Trophoblast cell (in vitro differentiated cells and primary cell): ENCODE measurements at regions not wholly inside any gene's neighbourhood (a gene's known extent, or its start where the extent isn't known, plus 50 kb on each side); places are given as distances from the start of the nearest gene placed in this dataset.

Experiments
- DNase-seq, 2 donors: peaks; one replicate each; pipeline ENCODE4 v3.0.0-alpha.2; 2016
- H2AFZ ChIP-seq: 2 replicates; pipeline ENCODE4 v1.6.1; 2013; ENCODE audit warnings: low read length, moderate library complexity, mild to moderate bottlenecking; ENCODE audit not compliant: insufficient read depth, poor library complexity
- H2AK5ac ChIP-seq: 2 replicates; pipeline ENCODE4 v1.6.1; 2013; ENCODE audit warnings: mild to moderate bottlenecking, low read length
- H2BK120ac ChIP-seq: 2 replicates; pipeline ENCODE4 v1.6.1; 2013; ENCODE audit warnings: low read length, mild to moderate bottlenecking, moderate library complexity; ENCODE audit not compliant: insufficient read depth, poor library complexity
- H2BK12ac ChIP-seq: 2 replicates; pipeline ENCODE4 v1.6.1; 2013; ENCODE audit warnings: mild to moderate bottlenecking, low read length, moderate library complexity
- H2BK5ac ChIP-seq: 2 replicates; pipeline ENCODE4 v1.6.1; 2013; ENCODE audit warnings: low read length, low read depth, moderate library complexity, mild to moderate bottlenecking; ENCODE audit not compliant: poor library complexity
- H3K14ac ChIP-seq: 2 replicates; pipeline ENCODE4 v1.6.1; 2013; ENCODE audit warnings: mild to moderate bottlenecking, low read length
- H3K18ac ChIP-seq: 2 replicates; pipeline ENCODE4 v1.6.1; 2013; ENCODE audit warnings: mild to moderate bottlenecking, low read length
- H3K23ac ChIP-seq: 2 replicates; pipeline ENCODE4 v1.6.1; 2013; ENCODE audit warnings: low read length
- H3K27ac ChIP-seq: 2 replicates; pipeline ENCODE4 v1.5.1; 2013; ENCODE audit warnings: low read depth, mild to moderate bottlenecking, inconsistent platforms, low read length, moderate library complexity
- H3K27me3 ChIP-seq: 2 replicates; pipeline ENCODE4 v1.6.1; 2013; ENCODE audit warnings: inconsistent platforms, mild to moderate bottlenecking, low read length, moderate library complexity; ENCODE audit not compliant: insufficient read depth
- H3K36me3 ChIP-seq, 2 experiments: 1 replicate in 1 of 2; 2 replicates in 1 of 2; pipeline ENCODE4 v1.6.1; 2013; ENCODE audit warnings: low read length in 2 of 2, mild to moderate bottlenecking in 2 of 2, moderate library complexity in 1 of 2; ENCODE audit not compliant: insufficient read depth in 2 of 2, control insufficient read depth in 1 of 2
- H3K4ac ChIP-seq: 2 replicates; pipeline ENCODE4 v1.6.1; 2013; ENCODE audit warnings: low read depth, mild to moderate bottlenecking, low read length, moderate library complexity
- H3K4me1 ChIP-seq, 2 experiments: 1 replicate in 1 of 2; 2 replicates in 1 of 2; pipeline ENCODE4 v1.6.1; 2013; ENCODE audit warnings: low read length in 2 of 2, mild to moderate bottlenecking in 2 of 2, moderate library complexity in 1 of 2; ENCODE audit not compliant: insufficient read depth in 2 of 2, control insufficient read depth in 1 of 2
- H3K4me2 ChIP-seq: 2 replicates; pipeline ENCODE4 v1.6.1; 2013; ENCODE audit warnings: inconsistent platforms, mild to moderate bottlenecking, low read length, moderate library complexity
- H3K4me3 ChIP-seq: 2 replicates; pipeline ENCODE4 v1.5.1; 2013; ENCODE audit warnings: mild to moderate bottlenecking, low read depth, low read length, inconsistent platforms
- H3K79me1 ChIP-seq: one replicate; pipeline ENCODE4 v1.6.1; 2013; ENCODE audit warnings: low read length
- H3K79me2 ChIP-seq: 2 replicates; pipeline ENCODE4 v1.6.1; 2013; ENCODE audit warnings: low read length, mild to moderate bottlenecking; ENCODE audit not compliant: control insufficient read depth, insufficient read depth, poor library complexity
- H3K9ac ChIP-seq: 2 replicates; pipeline ENCODE4 v1.6.1; 2013; ENCODE audit warnings: mild to moderate bottlenecking, low read length
- H3K9me3 ChIP-seq: 2 replicates; pipeline ENCODE4 v1.6.1; 2013; ENCODE audit warnings: low read depth, mild to moderate bottlenecking, control low read depth, inconsistent platforms, low read length; ENCODE audit not compliant: insufficient read depth
- H4K12ac ChIP-seq: 2 replicates; pipeline ENCODE4 v1.6.1; 2013; ENCODE audit warnings: low read depth, mild to moderate bottlenecking, low read length, moderate library complexity
- H4K8ac ChIP-seq: 2 replicates; pipeline ENCODE4 v1.6.1; 2013; ENCODE audit warnings: low read depth, mild to moderate bottlenecking, low read length, moderate library complexity
- H4K91ac ChIP-seq: one replicate; pipeline ENCODE4 v1.6.1; 2013; ENCODE audit warnings: low read depth, mild to moderate bottlenecking, low read length, moderate library complexity
- WGBS: extraction: QIAGEN DNeasy Blood & Tissue Kit; methylation state at CpG from one replicate; pipeline ENCODE4 v1.1.7; 2013; ENCODE audit warnings: missing lambda C conversion rate; ENCODE audit not compliant: insufficient read length, insufficient coverage; ENCODE audit errors: extremely low coverage; 5-methylcytosine and 5-hydroxymethylcytosine counted together

GRCh38 chr5:66503203-66503789 lies 92.9 kb upstream of the MAST4 start:
- Histone ChIP-seq H2BK12ac (no peak overlapping the region), H3K27me3 (no peaks in the 10 kb centered on the region), H3K23ac (no peak overlapping the region), H3K9ac (no peak overlapping the region), H3K36me3 (no peaks in the 10 kb centered on the region), H3K79me2 (no peaks in the 10 kb centered on the region), H3K18ac (no peak overlapping the region), H4K8ac (no peak overlapping the region), H3K27ac (no peak overlapping the region), H3K9me3 (peaks cover 8% of the 10 kb centered on the region), H3K14ac (no peak overlapping the region), H4K91ac (no peak overlapping the region), H3K79me1 (no peaks in the 10 kb centered on the region), H2BK120ac (no peak overlapping the region), H3K4ac (no peak overlapping the region), H2BK5ac (no peak overlapping the region), H2AFZ (no peak overlapping the region), H3K4me3 (no peak overlapping the region), H3K4me2 (no peak overlapping the region), H2AK5ac (no peak overlapping the region), H4K12ac (no peak overlapping the region), H3K4me1 (no peaks in the 10 kb centered on the region)
- no CpG with 5 or more reads among the region's 30 CpGs for WGBS
- DNase-seq, result no peak

- H3K4me1 ChIP-seq, result no peaks in the 10 kb centered on the region
- H3K36me3 ChIP-seq, result no peaks in the 10 kb centered on the region
- no CpG with 5 or more reads among the region's 2 CpGs for WGBS
- DNase-seq, result no peak
- H3K79me1 ChIP-seq, result no peaks in the 10 kb centered on the region
- H2AFZ ChIP-seq, result no peak overlapping the region
- H3K79me2 ChIP-seq, result no peaks in the 10 kb centered on the region
- H2BK120ac ChIP-seq, result no peak overlapping the region
- H3K4me3 ChIP-seq, result no peak overlapping the region
- no peak overlapping the region for H2BK5ac ChIP-seq
- H3K9me3 ChIP-seq, result peaks cover 8% of the 10 kb centered on the region
- no peak overlapping the region for H4K12ac ChIP-seq
- H3K23ac ChIP-seq, result no peak overlapping the region
- no peak overlapping the region for H3K4ac ChIP-seq
- no peaks in the 10 kb centered on the region for H3K27me3 ChIP-seq
- no peak overlapping the region for H2BK12ac ChIP-seq
- no peak overlapping the region for H3K4me2 ChIP-seq
- no peak overlapping the region for H2AK5ac ChIP-seq
- no peak overlapping the region for H4K8ac ChIP-seq
- H3K14ac ChIP-seq, result no peak overlapping the region
- no peak overlapping the region for H4K91ac ChIP-seq
- no peak overlapping the region for H3K27ac ChIP-seq
- H3K9ac ChIP-seq, result no peak overlapping the region
- H3K18ac ChIP-seq, result no peak overlapping the region
These were observed 89.1 kb upstream of the MAST4 start for GRCh38 chr5:66507106-66507505.

- Histone ChIP-seq H3K4me1 (no peaks in the 10 kb centered on the region), H2BK12ac (no peak overlapping the region), H3K27ac (no peak overlapping the region), H3K9ac (no peak overlapping the region), H3K79me2 (no peaks in the 10 kb centered on the region), H3K79me1 (no peaks in the 10 kb centered on the region), H3K36me3 (no peaks in the 10 kb centered on the region), H4K8ac (no peak overlapping the region), H4K12ac (no peak overlapping the region), H2BK120ac (no peak overlapping the region), H3K18ac (no peak overlapping the region), H3K4me3 (no peak overlapping the region), H3K27me3 (no peaks in the 10 kb centered on the region), H3K23ac (no peak overlapping the region), H2AFZ (no peak overlapping the region), H3K4me2 (no peak overlapping the region), H3K9me3 (no peaks in the 10 kb centered on the region), H2AK5ac (no peak overlapping the region), H3K14ac (no peak overlapping the region), H3K4ac (no peak overlapping the region), H2BK5ac (no peak overlapping the region), H4K91ac (no peak overlapping the region)
- no peak for DNase-seq
- WGBS, result no CpG with 5 or more reads among the region's 4 CpGs
These were observed 84.7 kb upstream of the MAST4 start for GRCh38 chr5:66511491-66511890.

- Histone ChIP-seq H3K9ac (no peak overlapping the region), H3K27me3 (no peaks in the 10 kb centered on the region), H2BK5ac (no peak overlapping the region), H3K9me3 (no peaks in the 10 kb centered on the region), H2AK5ac (no peak overlapping the region), H2AFZ (no peak overlapping the region), H4K12ac (no peak overlapping the region), H3K27ac (no peak overlapping the region), H3K18ac (no peak overlapping the region), H3K14ac (no peak overlapping the region), H3K23ac (no peak overlapping the region), H3K4me1 (no peaks in the 10 kb centered on the region), H3K4me3 (no peak overlapping the region), H3K79me1 (no peaks in the 10 kb centered on the region), H4K8ac (no peak overlapping the region), H3K4ac (no peak overlapping the region), H2BK120ac (no peak overlapping the region), H2BK12ac (no peak overlapping the region), H4K91ac (no peak overlapping the region), H3K79me2 (no peaks in the 10 kb centered on the region), H3K36me3 (no peaks in the 10 kb centered on the region), H3K4me2 (no peak overlapping the region)
- no CpG with 5 or more reads among the region's 3 CpGs for WGBS
- DNase-seq, result no peak
These were observed 83.1 kb upstream of the MAST4 start for GRCh38 chr5:66513130-66513529.
